ENCODE measurements at regions not wholly inside any gene's neighbourhood (a gene's known extent, or its start where the extent isn't known, plus 50 kb on each side); places are given as distances from the start of the nearest gene placed in this dataset.
"Not testable (repeated sequence)": the region's sequence is repeated elsewhere in the genome, so short reads cannot be mapped to it uniquely, and the experiment has no call there.

DNA sequence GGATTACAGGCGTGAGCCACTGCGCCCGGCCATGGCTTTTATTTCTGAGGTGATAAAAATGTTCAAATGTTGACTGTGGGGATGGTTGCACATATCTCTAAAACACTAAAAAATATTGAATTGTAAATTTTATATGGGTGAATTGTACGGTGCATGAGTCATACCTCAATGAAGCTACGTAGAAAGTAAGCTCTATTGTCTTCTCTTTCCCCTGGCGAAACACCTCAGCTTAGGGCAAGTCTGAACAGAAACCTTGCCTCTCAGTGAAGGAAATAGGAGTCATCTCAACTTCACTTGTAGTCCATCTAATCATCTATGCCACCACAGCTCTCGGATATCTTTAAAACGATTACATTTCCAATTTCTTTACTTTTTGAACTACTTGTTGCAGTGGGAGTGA lies 238.2 kb downstream of the SPATA31A6 start:
- WGBS (ENCODE audit: low lambda C conversion rate, missing lambda C conversion rate) = 92% methylated on average over 7 of the region's 8 CpGs
- not testable (repeated sequence) for H2AFZ ChIP-seq; H3K9me2 ChIP-seq (replicated peaks; ENCODE audit: insufficient read depth); H3K4me2 ChIP-seq; H3K4me3 ChIP-seq; H3K27ac ChIP-seq; H3K27me3 ChIP-seq; H3K36me3 ChIP-seq (replicated peaks; ENCODE audit: insufficient read depth, low read depth); DNase-seq (ENCODE audit: low spot score); H3K79me2 ChIP-seq; H4K20me1 ChIP-seq (ENCODE audit: insufficient read depth, poor library complexity, severe bottlenecking); H3K9me3 ChIP-seq (ENCODE audit: low read depth); H3K4me1 ChIP-seq (ENCODE audit: insufficient read depth)

DNA sequence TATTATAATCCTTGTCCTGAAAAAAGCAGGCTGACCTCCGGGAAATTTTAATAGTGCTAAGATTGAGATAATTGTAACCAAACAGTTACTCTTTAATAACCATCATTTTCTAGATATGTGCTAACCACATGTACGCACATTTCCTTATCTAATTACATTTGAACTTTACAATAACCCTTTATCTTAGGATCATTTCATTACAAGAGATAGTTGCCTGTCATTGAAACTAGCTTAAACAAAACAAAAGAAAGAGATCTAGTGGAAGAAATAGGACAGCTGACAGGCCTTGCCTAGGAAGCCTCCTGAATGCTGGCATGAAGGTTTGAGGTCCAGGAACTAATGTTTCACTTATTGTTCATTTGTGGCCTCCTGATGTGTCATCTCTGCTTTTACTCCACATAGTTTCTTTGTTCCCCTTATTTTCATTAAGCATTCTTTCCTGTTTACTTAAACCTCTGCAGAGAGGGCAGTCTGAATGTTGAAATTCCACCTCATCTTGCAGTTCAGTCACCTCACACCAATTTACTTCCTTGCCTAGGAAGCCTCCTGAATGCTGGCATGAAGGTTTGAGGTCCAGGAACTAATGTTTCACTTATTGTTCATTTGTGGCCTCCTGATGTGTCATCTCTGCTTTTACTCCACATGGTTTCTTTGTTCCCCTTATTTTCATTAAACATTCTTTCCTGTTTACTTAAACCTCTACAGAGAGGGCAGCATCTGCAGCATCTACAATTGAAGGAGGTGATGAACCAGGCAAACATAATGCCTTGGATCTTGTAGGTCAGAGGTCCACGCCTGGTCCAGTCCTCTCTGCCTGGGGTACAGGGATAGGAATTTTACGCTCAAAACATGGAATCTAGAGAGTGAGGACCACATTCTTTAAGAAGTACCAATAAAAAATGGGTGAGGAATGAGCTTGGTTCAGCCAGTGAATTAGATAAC lies 247.5 kb downstream of the SPATA31A6 start:
- not testable (repeated sequence) for DNase-seq (ENCODE audit: low spot score); H3K27ac ChIP-seq; H3K9me2 ChIP-seq (replicated peaks; ENCODE audit: insufficient read depth); H3K4me3 ChIP-seq; H3K79me2 ChIP-seq; H3K4me1 ChIP-seq (ENCODE audit: insufficient read depth); H3K36me3 ChIP-seq (replicated peaks; ENCODE audit: insufficient read depth, low read depth); H3K4me2 ChIP-seq; H2AFZ ChIP-seq; H3K27me3 ChIP-seq; H3K9me3 ChIP-seq (ENCODE audit: low read depth); H4K20me1 ChIP-seq (ENCODE audit: insufficient read depth, poor library complexity, severe bottlenecking)
- WGBS (ENCODE audit: low lambda C conversion rate, missing lambda C conversion rate) = 75% methylated on average over 4 of the region's 4 CpGs

DNA sequence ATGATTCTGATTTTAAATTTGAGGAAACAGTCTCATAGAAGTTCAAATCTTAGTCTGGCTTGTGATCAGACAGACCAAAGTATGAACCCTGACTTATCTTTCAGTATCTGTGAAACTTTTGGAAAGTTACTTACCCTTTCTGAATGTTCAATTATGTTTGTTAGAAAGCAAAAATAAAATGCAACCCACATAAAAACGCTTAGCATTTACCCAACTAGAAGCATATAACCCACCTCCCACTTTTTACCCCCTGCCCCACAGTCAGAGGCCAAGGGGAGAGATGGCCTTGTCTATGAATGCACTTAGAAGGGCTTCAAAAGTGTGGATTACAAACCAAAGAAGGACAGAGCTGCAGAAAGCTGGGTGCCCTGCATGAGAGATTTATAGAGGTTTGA lies 248.2 kb downstream of the SPATA31A6 start:
- not testable (repeated sequence) for H3K4me1 ChIP-seq (ENCODE audit: insufficient read depth); H3K36me3 ChIP-seq (replicated peaks; ENCODE audit: insufficient read depth, low read depth); H3K79me2 ChIP-seq; H3K4me3 ChIP-seq; H3K9me2 ChIP-seq (replicated peaks; ENCODE audit: insufficient read depth); H4K20me1 ChIP-seq (ENCODE audit: insufficient read depth, poor library complexity, severe bottlenecking); H3K4me2 ChIP-seq; DNase-seq (ENCODE audit: low spot score); H3K27me3 ChIP-seq; H3K9me3 ChIP-seq (ENCODE audit: low read depth); H3K27ac ChIP-seq; H2AFZ ChIP-seq
- WGBS (ENCODE audit: low lambda C conversion rate, missing lambda C conversion rate) = 60% methylated on average over 1 of the region's 1 CpG

DNA sequence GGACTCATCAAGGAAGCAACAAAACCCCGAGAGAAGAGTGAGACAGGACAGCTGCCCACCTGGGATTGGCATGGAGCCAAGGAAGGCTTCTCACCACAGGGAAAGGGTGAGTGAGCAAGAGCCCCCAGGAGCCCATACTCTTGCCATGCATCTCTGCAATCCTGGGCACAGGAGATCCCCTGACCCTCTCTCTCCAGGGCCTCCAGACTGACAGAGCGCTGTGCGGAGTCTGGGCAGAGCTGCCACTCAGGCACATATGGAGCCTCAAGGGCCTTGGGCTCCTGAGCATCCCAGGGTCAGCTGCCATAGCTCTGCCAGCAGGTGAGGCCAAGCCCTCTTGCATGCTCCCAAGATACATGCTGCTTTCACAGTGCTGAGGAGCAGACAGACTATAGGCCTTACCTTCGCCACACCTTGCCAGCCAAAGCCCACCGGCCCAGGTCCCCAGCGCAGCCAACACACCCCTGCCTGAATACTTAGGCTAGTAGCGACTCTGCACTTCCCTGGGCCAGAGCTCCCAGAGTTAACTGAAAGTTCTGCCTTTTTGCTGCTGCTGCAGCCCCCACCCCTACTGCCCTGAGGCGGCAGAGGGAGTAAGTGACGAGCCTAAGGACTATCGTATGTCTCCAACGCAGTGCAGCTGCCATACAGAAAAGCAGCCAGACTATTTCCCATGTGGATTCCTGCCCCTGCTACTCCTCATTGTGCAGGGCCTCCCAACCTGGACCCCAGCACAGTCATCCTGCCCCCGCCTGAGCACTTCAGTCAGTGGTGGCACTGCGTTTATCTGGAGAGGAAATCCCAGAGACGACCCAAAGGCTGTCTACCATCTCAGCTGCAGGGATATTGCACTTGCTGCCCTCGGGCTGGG lies 251.6 kb downstream of the SPATA31A6 start:
- not testable (repeated sequence) for H3K4me3 ChIP-seq; H3K9me3 ChIP-seq (ENCODE audit: low read depth); H2AFZ ChIP-seq; H3K9me2 ChIP-seq (replicated peaks; ENCODE audit: insufficient read depth); H3K4me2 ChIP-seq; H4K20me1 ChIP-seq (ENCODE audit: insufficient read depth, poor library complexity, severe bottlenecking); H3K27ac ChIP-seq; H3K27me3 ChIP-seq; H3K36me3 ChIP-seq (replicated peaks; ENCODE audit: insufficient read depth, low read depth); H3K4me1 ChIP-seq (ENCODE audit: insufficient read depth); H3K79me2 ChIP-seq; DNase-seq (ENCODE audit: low spot score)
- 68% methylated on average over 14 of the region's 15 CpGs for WGBS (ENCODE audit: low lambda C conversion rate, missing lambda C conversion rate)

DNA sequence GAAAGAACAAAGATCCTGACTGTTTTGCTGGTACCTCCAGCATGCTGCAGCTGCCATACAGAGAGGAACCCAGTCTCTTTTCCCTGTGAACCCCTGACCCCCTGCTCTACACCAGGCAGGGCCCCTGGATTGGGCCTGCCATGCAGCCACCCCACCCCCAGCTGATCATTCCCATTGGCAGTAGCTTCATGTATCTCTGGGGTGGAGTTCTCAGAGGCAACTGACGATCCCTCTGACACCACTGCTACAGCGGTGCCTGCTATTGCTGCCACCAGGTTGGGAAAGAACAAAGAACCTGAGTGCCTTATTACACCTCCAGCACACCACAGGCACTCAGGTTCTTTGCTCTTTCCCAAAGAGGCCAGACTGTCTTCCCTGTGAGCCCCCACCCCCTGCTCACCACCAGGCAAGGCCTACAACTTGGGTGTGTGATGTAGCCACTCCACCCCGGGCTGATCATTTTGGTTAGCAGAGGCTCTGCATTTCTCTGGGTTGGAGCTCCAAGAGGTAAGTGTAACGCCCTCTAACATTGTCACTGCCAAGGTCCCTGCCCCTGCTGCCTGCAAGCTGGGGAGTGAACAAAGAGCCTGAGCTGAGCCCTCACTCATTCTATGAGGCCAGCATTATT lies 252.4 kb downstream of the SPATA31A6 start:
- 96% methylated on average over 3 of the region's 4 CpGs for WGBS (ENCODE audit: low lambda C conversion rate, missing lambda C conversion rate)

DNA sequence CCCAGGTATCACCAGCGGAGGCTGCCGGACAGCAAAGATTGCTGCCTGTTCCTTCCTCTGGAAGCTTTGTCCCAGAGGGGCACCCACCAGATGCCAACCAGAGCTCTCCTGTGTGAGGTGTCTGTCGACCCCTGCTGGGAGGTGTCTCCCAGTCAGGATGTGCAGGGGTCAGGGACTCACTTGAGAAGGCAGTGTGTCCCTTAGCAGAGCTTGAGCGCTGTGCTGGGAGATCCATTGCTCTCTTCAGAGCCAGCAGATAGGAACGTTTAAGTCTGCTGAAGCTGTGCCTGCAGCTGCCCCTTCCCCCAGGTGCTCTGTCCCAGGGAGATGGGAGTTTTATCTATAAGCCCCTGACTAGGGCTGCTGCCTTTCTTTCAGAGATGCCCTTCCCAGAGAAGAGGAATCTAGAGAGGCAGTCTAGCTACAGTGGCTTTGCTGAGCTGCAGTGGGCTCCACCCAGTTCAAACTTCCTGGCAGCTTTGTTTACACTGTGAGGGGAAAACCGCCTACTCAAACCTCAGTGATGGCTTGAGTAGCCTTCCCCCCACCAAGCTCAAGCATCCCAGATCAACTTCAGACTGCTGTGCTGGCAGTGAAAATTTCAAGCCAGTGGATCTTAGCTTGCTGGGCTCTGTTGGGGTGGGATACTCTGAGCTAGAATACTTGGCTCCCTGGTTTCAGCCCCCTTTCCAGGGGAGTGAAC lies 253.7 kb downstream of the SPATA31A6 start:
- not testable (repeated sequence) for DNase-seq (ENCODE audit: low spot score); H3K27ac ChIP-seq; H3K27me3 ChIP-seq; H3K9me2 ChIP-seq (replicated peaks; ENCODE audit: insufficient read depth); H4K20me1 ChIP-seq (ENCODE audit: insufficient read depth, poor library complexity, severe bottlenecking); H3K36me3 ChIP-seq (replicated peaks; ENCODE audit: insufficient read depth, low read depth); H3K4me3 ChIP-seq; H3K79me2 ChIP-seq; H2AFZ ChIP-seq; H3K4me1 ChIP-seq (ENCODE audit: insufficient read depth); H3K4me2 ChIP-seq; H3K9me3 ChIP-seq (ENCODE audit: low read depth)
- WGBS (ENCODE audit: low lambda C conversion rate, missing lambda C conversion rate) = 58% methylated on average over 2 of the region's 6 CpGs

More for the DNA sequence above, 252.4 kb downstream of the SPATA31A6 start:
- not testable (repeated sequence) for H3K4me2 ChIP-seq; DNase-seq (ENCODE audit: low spot score); H3K27ac ChIP-seq; H3K27me3 ChIP-seq; H3K4me3 ChIP-seq; H3K4me1 ChIP-seq (ENCODE audit: insufficient read depth); H3K9me2 ChIP-seq (replicated peaks; ENCODE audit: insufficient read depth); H3K79me2 ChIP-seq; H3K9me3 ChIP-seq (ENCODE audit: low read depth); H3K36me3 ChIP-seq (replicated peaks; ENCODE audit: insufficient read depth, low read depth); H4K20me1 ChIP-seq (ENCODE audit: insufficient read depth, poor library complexity, severe bottlenecking); H2AFZ ChIP-seq

DNA sequence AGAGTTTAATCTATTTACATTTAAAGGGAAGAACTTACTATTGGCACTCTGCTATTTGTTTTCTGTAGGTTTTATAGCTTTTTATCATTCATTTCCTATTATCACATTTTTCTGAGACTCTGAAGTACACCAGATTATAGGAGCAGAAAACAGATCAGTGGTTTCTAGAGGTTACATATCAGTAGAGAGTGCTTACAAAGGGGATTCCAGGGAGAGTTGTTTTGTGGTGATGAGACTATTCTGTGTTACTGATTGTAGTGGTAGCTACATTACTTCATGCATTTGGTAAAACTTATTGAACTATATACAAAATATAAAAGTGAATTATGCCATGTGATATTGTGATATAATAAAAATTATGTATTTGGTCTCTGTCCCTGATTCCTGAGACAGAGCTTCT lies 259.2 kb downstream of the SPATA31A6 start:
- H3K27me3 ChIP-seq; DNase-seq (ENCODE audit: low spot score): not testable (repeated sequence)

DNA sequence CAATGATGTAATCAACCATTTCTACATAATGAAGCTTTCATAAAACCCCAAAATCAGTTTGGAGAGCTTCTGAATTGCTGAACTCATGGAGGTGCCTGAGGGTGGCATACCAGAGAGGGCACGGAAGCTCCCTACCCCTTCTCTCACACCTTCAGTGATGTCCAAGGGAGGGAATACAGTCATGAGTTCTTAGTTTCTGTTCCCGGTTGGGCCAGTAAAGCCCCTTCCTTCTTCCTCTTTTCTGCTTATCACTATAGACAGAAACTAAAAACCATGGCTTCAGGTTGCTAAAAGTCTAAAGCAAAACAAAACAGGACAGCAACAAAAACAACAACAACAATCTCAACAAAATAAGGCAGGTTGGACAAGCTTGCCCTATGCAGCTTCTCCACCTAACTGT lies 260.0 kb downstream of the SPATA31A6 start:
- not testable (repeated sequence) for H3K4me2 ChIP-seq; H3K27me3 ChIP-seq; H3K9me3 ChIP-seq (ENCODE audit: low read depth); H2AFZ ChIP-seq; H3K27ac ChIP-seq; H3K4me3 ChIP-seq; H3K4me1 ChIP-seq (ENCODE audit: insufficient read depth); H3K79me2 ChIP-seq; DNase-seq (ENCODE audit: low spot score); H3K36me3 ChIP-seq (replicated peaks; ENCODE audit: insufficient read depth, low read depth); H4K20me1 ChIP-seq (ENCODE audit: insufficient read depth, poor library complexity, severe bottlenecking); H3K9me2 ChIP-seq (replicated peaks; ENCODE audit: insufficient read depth)
- WGBS (ENCODE audit: low lambda C conversion rate, missing lambda C conversion rate) = 63% methylated on average over 2 of the region's 2 CpGs

More for the DNA sequence above, 259.2 kb downstream of the SPATA31A6 start:
- H3K79me2 ChIP-seq; H3K36me3 ChIP-seq (replicated peaks; ENCODE audit: insufficient read depth, low read depth); H3K27ac ChIP-seq; H2AFZ ChIP-seq; H3K4me2 ChIP-seq; H3K9me2 ChIP-seq (replicated peaks; ENCODE audit: insufficient read depth); H3K4me1 ChIP-seq (ENCODE audit: insufficient read depth); H3K9me3 ChIP-seq (ENCODE audit: low read depth); H3K4me3 ChIP-seq; H4K20me1 ChIP-seq (ENCODE audit: insufficient read depth, poor library complexity, severe bottlenecking): not testable (repeated sequence)

All from hepatocyte (in vitro differentiated cells).